Inflammatory macrophage (primary cell): ENCODE measurements at regions not wholly inside any gene's neighbourhood (a gene's known extent, or its start where the extent isn't known, plus 50 kb on each side); places are given as distances from the start of the nearest gene placed in this dataset.
"Not testable (repeated sequence)": the region's sequence is repeated elsewhere in the genome, so short reads cannot be mapped to it uniquely, and the experiment has no call there.

Source experiments
- DNase-seq, 2 donors: peaks; one replicate each; pipeline ENCODE4 v3.0.0-alpha.2; 2020 to 2022

GRCh38 chr2:43010438-43011157 is 215.8 kb downstream of the ZFP36L2 start:
- DNase-seq, result no peak

GRCh38 chr2:43009448-43009847 is 217.0 kb downstream of the ZFP36L2 start:
- DNase-seq, result no peak

GRCh38 chr2:43008388-43008787 is 216.0 kb upstream of the HAAO start:
- DNase-seq, result no peak

DNA sequence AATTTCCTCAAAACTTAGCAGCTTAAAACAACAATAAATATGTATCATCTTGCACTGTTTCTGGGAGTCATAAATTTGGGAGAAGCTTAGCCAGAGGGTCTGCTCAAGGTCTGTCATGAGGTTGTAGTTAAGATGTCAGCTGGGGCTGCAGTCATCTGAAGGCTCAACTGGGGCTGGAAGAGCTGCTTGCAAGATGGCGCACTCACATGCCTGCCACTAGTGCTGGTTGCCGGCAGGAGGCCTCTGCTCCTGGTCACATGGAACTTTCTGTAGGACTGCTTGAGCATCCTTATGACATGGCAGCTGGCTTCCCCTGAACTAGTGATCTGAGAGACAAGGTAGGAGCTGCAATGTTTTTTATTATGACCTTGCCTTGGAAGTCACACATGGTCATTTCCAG is 215.5 kb upstream of the HAAO start:
- no peak for DNase-seq

- no peak for DNase-seq
Measured at GRCh38 chr2:43006834-43007543, 214.6 kb upstream of the HAAO start.

DNA sequence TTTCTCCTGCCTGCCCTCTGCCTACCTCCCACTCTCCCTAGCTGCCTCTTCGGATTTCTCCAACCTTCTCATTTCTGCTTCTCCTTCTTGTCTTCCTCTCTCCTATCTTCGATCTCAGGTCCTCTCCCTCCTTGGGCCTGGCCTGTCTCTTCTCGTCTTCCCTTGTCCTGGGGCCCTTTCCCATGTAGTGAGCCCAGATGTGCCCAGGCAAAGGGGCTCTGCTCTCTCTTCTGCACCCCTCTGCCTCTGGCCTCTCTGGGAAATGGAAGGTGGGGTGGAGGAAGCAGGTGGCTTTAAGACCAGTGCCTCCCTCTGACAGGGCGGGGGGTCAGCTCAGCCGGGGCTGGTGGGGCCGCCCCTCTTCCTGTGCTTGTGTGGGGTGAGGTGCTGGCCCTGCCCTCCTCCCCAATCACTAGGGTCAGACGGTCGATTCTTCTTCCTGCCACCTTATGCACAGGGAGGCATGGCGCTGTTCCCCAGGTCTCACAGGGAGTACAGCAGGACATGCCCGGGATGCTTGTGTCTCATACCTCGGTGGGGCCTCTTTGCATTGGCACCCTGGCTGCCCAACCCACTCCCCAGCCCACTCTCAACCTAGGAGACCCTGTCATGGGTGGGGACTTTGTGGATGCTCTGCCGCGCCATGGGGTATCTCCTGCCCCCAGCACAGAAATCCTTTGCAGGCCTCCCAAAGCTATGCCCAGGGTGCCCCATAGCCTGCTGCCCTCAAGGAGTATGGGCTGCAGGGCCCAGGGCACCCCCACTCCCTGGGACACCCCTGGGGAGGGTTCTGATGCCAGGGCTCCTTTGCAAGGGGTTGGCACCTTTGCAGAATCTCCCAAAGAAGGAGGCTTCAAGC is 213.8 kb upstream of the HAAO start:
- no peak for DNase-seq

DNA sequence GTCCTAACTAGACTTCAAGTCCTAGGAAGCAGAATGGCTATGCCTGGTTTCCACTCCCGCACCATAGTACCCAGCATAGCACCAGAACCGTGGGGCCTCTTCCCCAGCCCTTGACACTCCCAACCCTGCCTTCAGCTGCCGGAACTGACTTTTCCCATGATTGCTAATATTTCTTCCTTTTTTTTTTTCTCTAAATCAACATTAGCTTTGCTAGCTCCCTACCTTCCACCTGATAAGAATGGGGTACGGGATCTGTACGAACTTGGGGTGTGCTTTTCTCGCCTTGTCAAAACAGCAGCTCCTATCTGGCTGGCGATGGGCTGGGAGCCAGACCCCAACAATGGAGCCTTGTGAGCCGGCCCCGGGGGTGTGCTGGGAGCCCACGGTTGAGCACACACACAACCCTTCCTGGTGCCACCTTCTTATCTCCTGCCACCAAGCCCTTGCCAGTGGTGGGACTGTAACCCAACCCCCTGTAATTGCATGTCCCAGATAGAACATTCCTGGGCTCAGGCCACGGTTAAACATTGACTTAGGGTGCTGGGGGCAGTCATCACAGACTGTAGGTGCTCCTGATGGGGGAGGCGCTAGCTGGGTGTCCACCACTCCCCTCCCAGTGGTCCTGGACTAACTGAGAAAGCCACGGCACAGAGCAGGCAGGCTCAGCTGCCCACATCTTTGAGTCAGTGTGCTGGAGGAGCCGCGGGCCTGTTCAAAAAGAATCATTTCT is 213.0 kb upstream of the HAAO start:
- peak in 1 of 2 donors; percentile 36 for DNase-seq

- no peak for DNase-seq
Measured at GRCh38 chr2:43004879-43005244, 212.5 kb upstream of the HAAO start.

GRCh38 chr2:43004126-43004865 is 211.9 kb upstream of the HAAO start:
- not testable (repeated sequence) for DNase-seq

DNA sequence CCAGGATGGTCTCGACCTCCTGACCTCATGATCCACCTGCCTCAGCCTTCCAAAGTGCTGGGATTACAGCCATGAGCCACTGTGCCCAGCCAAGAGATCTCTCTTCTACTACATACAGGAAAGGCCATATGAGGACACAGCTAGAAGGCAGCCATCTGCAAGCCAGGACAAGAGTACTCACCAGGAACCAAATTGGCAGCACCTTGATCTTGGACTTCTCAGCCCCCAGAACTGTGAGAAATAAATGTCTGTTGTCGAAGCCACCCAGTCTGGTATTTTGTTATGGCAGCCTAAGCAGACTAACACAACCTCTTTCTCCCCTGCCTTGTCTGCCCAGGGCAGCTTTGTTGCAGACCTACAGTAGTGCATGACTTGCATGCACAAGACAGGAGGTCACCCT is 211.3 kb upstream of the HAAO start:
- DNase-seq, result no peak

GRCh38 chr2:43001787-43002468 is 209.5 kb upstream of the HAAO start:
- no peak for DNase-seq

- DNase-seq, result peak in 1 of 2 donors; percentile 18
Measured at GRCh38 chr2:43001055-43001378, 208.6 kb upstream of the HAAO start.

GRCh38 chr2:43000242-43001054 is 208.1 kb upstream of the HAAO start:
- no peak for DNase-seq

GRCh38 chr2:42999856-43000241 is 207.5 kb upstream of the HAAO start:
- no peak for DNase-seq

- peak in 1 of 2 donors; percentile 45 for DNase-seq
Measured at GRCh38 chr2:42999391-42999841, 207.0 kb upstream of the HAAO start.

DNA sequence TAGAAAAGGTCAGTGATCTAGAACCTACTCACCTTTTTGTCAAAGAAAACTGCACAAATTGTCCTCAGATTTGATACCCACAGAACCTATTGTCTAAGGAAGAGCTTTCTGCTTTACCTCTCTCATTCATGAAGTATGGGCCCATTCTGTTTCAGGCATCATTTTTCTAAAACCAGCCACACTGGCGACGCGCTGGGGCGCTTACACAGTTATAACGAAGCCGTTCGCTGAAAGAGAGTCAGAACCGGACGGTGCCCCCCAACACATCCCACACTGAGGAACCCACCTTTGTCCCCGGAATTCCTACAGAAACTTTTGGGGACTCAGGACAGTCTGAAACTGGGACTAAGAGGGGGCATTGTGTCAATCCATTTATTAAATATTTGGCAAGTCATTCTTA is 206.3 kb upstream of the HAAO start:
- no peak for DNase-seq

GRCh38 chr2:42996528-42996927 is 204.1 kb upstream of the HAAO start:
- no peak for DNase-seq

DNA sequence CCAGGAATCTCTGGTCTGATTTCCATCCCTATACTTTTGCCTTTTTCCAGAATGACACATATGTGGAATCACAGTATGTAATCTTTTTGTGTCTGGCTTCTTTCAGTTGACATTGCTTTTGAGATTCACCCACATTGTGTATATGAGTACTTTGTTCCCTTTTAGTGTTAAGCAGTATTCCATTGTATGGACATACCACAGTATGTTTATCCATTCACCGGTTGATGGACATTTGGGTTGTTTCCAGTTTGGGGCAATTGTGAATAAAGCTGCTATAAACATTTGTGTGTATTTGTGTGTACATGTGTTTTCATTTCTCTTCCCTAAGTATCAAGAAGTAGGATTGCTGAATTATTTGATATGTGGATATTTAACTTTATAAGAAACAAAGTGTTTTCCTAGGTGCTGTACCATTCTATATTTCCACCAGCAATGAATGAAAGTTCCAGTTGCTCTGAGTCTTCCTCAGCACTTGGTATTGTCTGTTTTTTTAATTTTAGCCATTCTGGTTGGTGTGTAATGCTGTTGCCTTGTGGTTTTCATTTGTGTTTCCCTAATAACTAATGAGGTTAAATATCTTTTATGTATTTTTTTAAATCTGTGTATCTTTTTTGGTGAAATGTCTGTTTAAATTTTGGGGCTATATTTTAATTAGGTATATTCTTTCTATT is 203.5 kb upstream of the HAAO start:
- DNase-seq, result no peak

GRCh38 chr2:42989283-42990081 is 197.1 kb upstream of the HAAO start:
- DNase-seq, result not testable (repeated sequence)
